ENCODE measurements at regions not wholly inside any gene's neighbourhood (a gene's known extent, or its start where the extent isn't known, plus 50 kb on each side); places are given as distances from the start of the nearest gene placed in this dataset.

- H3K36me3 Mint-ChIP-seq: no peaks in the 10 kb centered on the region
- no peaks in the 10 kb centered on the region for H3K27me3 Mint-ChIP-seq (ENCODE audit: low read depth)
- peaks cover 18% of the 10 kb centered on the region for H3K4me1 Mint-ChIP-seq
- CTCF ChIA-PET: no interaction called here
- H3K27ac Mint-ChIP-seq: no peak overlapping the region
- no peak for TF ChIP-seq ATF3 (CRISPR knock-in tag; conservative IDR thresholded peaks at IDR 0.05)
- TF ChIP-seq NR3C1 (CRISPR knock-in tag; conservative IDR thresholded peaks at IDR 0.05; ENCODE audit: low read depth): no peak
- no peak for TF ChIP-seq JUN (CRISPR knock-in tag; IDR thresholded peaks at IDR 0.05)
- TF ChIP-seq PRRX2 (CRISPR knock-in tag; IDR thresholded peaks at IDR 0.05): no peak
- no peak for TF ChIP-seq FOXP4 (CRISPR knock-in tag; IDR thresholded peaks at IDR 0.05)
- TF ChIP-seq NFE2L1 (CRISPR knock-in tag; IDR thresholded peaks at IDR 0.05): no peak
- no peak for TF ChIP-seq NR1H2 (CRISPR knock-in tag; IDR thresholded peaks at IDR 0.05)
- no peak for TF ChIP-seq HMGA2 (CRISPR knock-in tag; IDR thresholded peaks at IDR 0.05)
- no peak for TF ChIP-seq TEAD4 (CRISPR knock-in tag; IDR thresholded peaks at IDR 0.05)
- TF ChIP-seq ARID4B (CRISPR knock-in tag; IDR thresholded peaks at IDR 0.05; ENCODE audit: borderline replicate concordance): no peak
- TF ChIP-seq USF2 (CRISPR knock-in tag; IDR thresholded peaks at IDR 0.05): no peak
- no peak for TF ChIP-seq ZBTB21 (CRISPR knock-in tag; IDR thresholded peaks at IDR 0.05; ENCODE audit: borderline replicate concordance)
- peaks cover 15% of the 10 kb centered on the region for H3K9me3 Mint-ChIP-seq
- POLR2A ChIA-PET: no interaction called here
- no peak for ATAC-seq
- H3K4me3 Mint-ChIP-seq: no peak overlapping the region
- DNase-seq (ENCODE audit: low spot score): no peak
Measured at GRCh38 chr11:121890377-121890776, 225.6 kb downstream of the BLID start.

GRCh38 chr11:121889931-121890330 is 226.1 kb downstream of the BLID start:
- ATAC-seq (no peak), DNase-seq (ENCODE audit: low spot score) (no peak)
- no peak overlapping the region for H3K4me3 Mint-ChIP-seq
- ChIA-PET CTCF (no interaction called here), POLR2A (no interaction called here)
- H3K27me3 Mint-ChIP-seq (ENCODE audit: low read depth): no peaks in the 10 kb centered on the region
- no peak overlapping the region for H3K27ac Mint-ChIP-seq
- peaks cover 18% of the 10 kb centered on the region for H3K4me1 Mint-ChIP-seq
- peaks cover 15% of the 10 kb centered on the region for H3K9me3 Mint-ChIP-seq
- TF ChIP-seq FOXP1 (CRISPR knock-in tag; IDR thresholded peaks at IDR 0.05; ENCODE audit: borderline replicate concordance): no peak
- no peak for TF ChIP-seq MAX (CRISPR knock-in tag; IDR thresholded peaks at IDR 0.05)
- TF ChIP-seq MXD4 (CRISPR knock-in tag; IDR thresholded peaks at IDR 0.05; ENCODE audit: borderline replicate concordance): no peak
- TF ChIP-seq CDX4 (CRISPR knock-in tag; IDR thresholded peaks at IDR 0.05; ENCODE audit: borderline replicate concordance): no peak
- TF ChIP-seq NR1H2 (CRISPR knock-in tag; IDR thresholded peaks at IDR 0.05): no peak
- no peak for TF ChIP-seq GABPB1 (CRISPR knock-in tag; IDR thresholded peaks at IDR 0.05)
- TF ChIP-seq FOXP4 (CRISPR knock-in tag; IDR thresholded peaks at IDR 0.05): no peak
- no peak for TF ChIP-seq USF2 (CRISPR knock-in tag; IDR thresholded peaks at IDR 0.05)
- H3K36me3 Mint-ChIP-seq: no peaks in the 10 kb centered on the region
